Prostate gland (tissue), 2 donors: ENCODE measurements at regions not wholly inside any gene's neighbourhood (a gene's known extent, or its start where the extent isn't known, plus 50 kb on each side); places are given as distances from the start of the nearest gene placed in this dataset.

Experiments used
- CTCF ChIP-seq, 4 experiments: fragments of 200-600 bp in 2 of 4; fragments of 450-650 bp in 2 of 4; sonication (generic) in 2 of 4; IDR thresholded peaks; 1 replicate in 3 of 4; 2 replicates in 1 of 4; pipeline ENCODE4 v1.5.1; 2016 to 2019; ENCODE audit warnings: antibody characterized with exemption in 4 of 4, mild to moderate bottlenecking in 2 of 4, moderate library complexity in 2 of 4
- POLR2A ChIP-seq: fragments of 450-650 bp; IDR thresholded peaks from one replicate; pipeline ENCODE4 v1.6.1; 2016; ENCODE audit warnings: antibody characterized with exemption, mild to moderate bottlenecking
- POLR2AphosphoS5 ChIP-seq: sonication (generic); formaldehyde crosslinking; IDR thresholded peaks from one replicate; pipeline ENCODE4 v1.6.1; 2017; ENCODE audit warnings: antibody characterized with exemption

GRCh38 chr20:11651647-11652046, 266.0 kb upstream of the BTBD3 start:
- no peak for TF ChIP-seq POLR2A
- no peak for TF ChIP-seq CTCF (IDR thresholded peaks at IDR 0.05)
- TF ChIP-seq POLR2AphosphoS5, result no peak
